Activated naive CD8-positive, alpha-beta T cell treated with anti-CD3 and anti-CD28 coated beads, Interleukin-2, amount 50 U/mL, for 24 hours (primary cell): ENCODE measurements at regions not wholly inside any gene's neighbourhood (a gene's known extent, or its start where the extent isn't known, plus 50 kb on each side); places are given as distances from the start of the nearest gene placed in this dataset.
"Not testable (repeated sequence)": the region's sequence is repeated elsewhere in the genome, so short reads cannot be mapped to it uniquely, and the experiment has no call there.

Source experiments
- ATAC-seq: fragments of 150-1000 bp; cut with Tn5 transposase; one replicate; pipeline ENCODE4 v1.10.0; 2021
- DNase-seq: peaks from one replicate; pipeline ENCODE4 v3.0.0; 2021
- H3K27ac Mint-ChIP-seq: one replicate; pipeline ENCODE4 v1.8.0; 2021; ENCODE audit warnings: mild to moderate bottlenecking, mixed read lengths
- H3K27me3 Mint-ChIP-seq: one replicate; pipeline ENCODE4 v1.8.0; 2021; ENCODE audit warnings: mixed read lengths
- H3K36me3 Mint-ChIP-seq: one replicate; pipeline ENCODE4 v1.8.0; 2021; ENCODE audit warnings: low read depth, mixed read lengths
- H3K4me1 Mint-ChIP-seq: one replicate; pipeline ENCODE4 v1.8.0; 2021; ENCODE audit warnings: mixed read lengths
- H3K4me3 Mint-ChIP-seq: one replicate; pipeline ENCODE4 v1.8.0; 2021; ENCODE audit warnings: mild to moderate bottlenecking, moderate library complexity, mixed read lengths
- H3K9me3 Mint-ChIP-seq: one replicate; pipeline ENCODE4 v1.8.0; 2021; ENCODE audit warnings: mixed read lengths

DNA sequence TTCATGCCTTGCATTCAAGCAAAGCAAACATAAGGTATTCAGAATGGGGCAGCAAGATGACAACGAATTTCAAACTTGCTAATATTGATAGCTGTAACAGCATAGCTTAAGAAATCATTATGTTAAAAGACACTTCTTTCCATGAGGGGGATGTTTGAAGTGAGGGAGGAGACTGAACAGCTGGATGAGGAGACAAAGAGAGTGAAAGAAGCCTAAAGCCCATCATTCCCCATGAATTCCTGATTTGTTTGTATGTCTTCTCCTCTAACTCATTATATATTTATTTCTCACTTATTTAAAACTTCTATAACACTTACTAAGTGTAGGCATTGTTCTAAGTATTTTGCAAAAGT lies 125.2 kb upstream of the PBX1 start:
- Mint-ChIP-seq H3K4me1 (no peaks in the 10 kb centered on the region), H3K9me3 (peaks cover 7% of the 10 kb centered on the region), H3K4me3 (no peak overlapping the region), H3K27ac (no peak overlapping the region), H3K27me3 (no peaks in the 10 kb centered on the region), H3K36me3 (no peaks in the 10 kb centered on the region)
- DNase-seq (no peak), ATAC-seq (no peak)

DNA sequence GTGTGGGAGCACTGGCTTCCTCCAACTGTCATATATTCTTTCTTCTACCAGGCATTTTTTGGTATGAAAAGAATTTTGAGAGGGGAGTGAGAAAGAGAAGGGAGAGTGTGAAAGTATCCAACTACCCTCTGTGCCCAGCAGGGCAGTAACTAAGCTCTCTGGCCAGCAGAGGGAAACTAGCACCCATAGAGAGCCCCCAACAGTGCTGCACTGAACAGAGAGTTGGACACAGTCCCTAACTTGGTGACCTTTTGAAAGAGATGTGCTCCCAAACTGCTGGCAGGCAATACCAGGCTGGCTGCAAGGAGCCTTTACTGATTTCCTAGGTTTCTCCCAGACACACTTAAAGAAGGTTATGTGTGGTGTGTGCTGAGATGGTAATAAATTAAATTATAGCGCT lies 118.8 kb upstream of the PBX1 start:
- H3K27ac Mint-ChIP-seq, result no peak overlapping the region
- H3K4me1 Mint-ChIP-seq, result no peaks in the 10 kb centered on the region
- no peak for DNase-seq
- no peaks in the 10 kb centered on the region for H3K36me3 Mint-ChIP-seq
- H3K4me3 Mint-ChIP-seq, result no peak overlapping the region
- H3K27me3 Mint-ChIP-seq, result no peaks in the 10 kb centered on the region
- no peak for ATAC-seq
- peaks cover 4% of the 10 kb centered on the region for H3K9me3 Mint-ChIP-seq

DNA sequence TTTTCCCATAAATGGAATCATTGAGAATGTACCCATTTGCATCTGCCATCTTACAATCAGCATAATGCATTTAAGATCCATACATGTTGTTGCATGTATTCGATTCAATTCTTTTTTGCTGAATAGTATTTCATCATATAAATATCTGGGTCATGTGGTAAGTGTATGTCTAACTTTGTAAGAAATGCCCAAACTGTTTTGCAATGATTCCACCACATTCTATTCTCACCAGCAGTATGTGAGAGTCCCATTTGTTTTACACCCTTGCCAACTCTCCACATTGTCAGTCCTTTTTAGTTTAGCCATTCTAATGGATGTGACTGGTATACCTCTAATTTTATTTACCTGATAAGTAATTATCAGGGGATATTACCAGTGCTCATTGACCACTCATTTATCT lies 115.8 kb upstream of the PBX1 start:
- H3K36me3 Mint-ChIP-seq, result no peaks in the 10 kb centered on the region
- ATAC-seq (no peak), DNase-seq (no peak)
- H3K27ac Mint-ChIP-seq, result no peak overlapping the region
- no peaks in the 10 kb centered on the region for H3K4me1 Mint-ChIP-seq
- peaks cover 16% of the 10 kb centered on the region for H3K9me3 Mint-ChIP-seq
- no peaks in the 10 kb centered on the region for H3K27me3 Mint-ChIP-seq
- H3K4me3 Mint-ChIP-seq, result no peak overlapping the region

DNA sequence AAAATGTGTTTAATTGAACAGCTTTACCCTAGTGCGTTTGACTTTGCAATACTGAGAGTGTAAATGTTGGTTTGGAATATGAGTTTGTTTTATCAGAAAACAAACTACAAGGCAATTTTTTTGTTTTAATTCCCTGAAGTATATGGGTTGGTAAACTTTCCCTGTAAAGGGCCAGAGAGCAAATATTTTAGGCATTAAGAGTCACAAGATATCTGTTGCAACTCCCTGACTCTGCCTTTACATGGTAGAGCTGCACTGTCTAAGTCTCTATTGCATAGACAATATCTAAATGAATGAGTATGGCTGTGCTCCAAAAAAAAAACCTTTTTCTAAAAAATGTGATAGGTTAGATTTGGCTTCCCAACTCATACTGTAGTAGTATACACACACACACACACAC lies 115.1 kb upstream of the PBX1 start:
- no peak for ATAC-seq
- H3K9me3 Mint-ChIP-seq, result peaks cover 16% of the 10 kb centered on the region
- no peak overlapping the region for H3K4me3 Mint-ChIP-seq
- H3K36me3 Mint-ChIP-seq, result no peaks in the 10 kb centered on the region
- no peaks in the 10 kb centered on the region for H3K4me1 Mint-ChIP-seq
- H3K27ac Mint-ChIP-seq, result no peak overlapping the region
- DNase-seq, result no peak
- H3K27me3 Mint-ChIP-seq, result no peaks in the 10 kb centered on the region

DNA sequence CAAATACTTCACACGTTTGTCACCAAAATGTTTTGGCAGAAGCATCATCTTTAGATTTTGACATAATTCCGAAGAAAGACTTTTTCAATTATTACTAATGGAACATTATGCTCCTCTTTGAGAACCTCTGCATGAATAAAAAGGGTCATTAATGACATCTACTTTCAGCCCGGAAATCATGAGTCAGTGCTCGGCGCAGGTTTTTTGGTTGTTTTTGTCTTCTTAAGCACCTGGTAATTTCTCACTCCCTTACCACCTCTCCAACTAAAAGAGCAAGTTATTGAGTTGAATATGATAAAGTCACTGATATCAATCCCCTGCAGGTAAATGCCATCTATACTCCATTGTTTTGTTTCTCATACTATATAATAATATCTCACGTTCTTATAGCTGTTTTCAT lies 113.0 kb upstream of the PBX1 start:
- H3K4me3 Mint-ChIP-seq, result no peak overlapping the region
- peaks cover 11% of the 10 kb centered on the region for H3K9me3 Mint-ChIP-seq
- no peak overlapping the region for H3K27ac Mint-ChIP-seq
- H3K27me3 Mint-ChIP-seq, result no peaks in the 10 kb centered on the region
- no peaks in the 10 kb centered on the region for H3K36me3 Mint-ChIP-seq
- DNase-seq (no peak), ATAC-seq (no peak)
- no peaks in the 10 kb centered on the region for H3K4me1 Mint-ChIP-seq

DNA sequence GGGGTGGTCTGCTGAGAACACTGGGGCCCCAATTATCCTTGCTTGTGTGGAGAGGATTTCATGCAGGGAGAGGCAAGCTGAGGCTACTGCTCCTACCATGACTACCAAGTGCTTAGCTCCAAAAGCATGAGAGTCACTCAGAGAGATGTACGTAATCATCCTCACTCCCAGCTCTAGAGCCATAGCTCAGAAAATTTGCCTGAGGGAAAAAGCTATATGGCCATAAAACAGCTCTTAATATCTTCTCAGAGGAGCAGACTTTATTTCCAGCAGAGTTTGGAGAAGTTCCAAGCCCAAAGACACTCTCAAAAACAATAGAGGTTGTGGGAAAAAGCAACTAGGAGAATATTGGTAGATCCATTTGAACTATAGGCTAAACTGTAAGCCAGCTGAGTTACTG lies 106.4 kb upstream of the PBX1 start:
- no peak overlapping the region for H3K27ac Mint-ChIP-seq
- ATAC-seq (no peak), DNase-seq (no peak)
- no peaks in the 10 kb centered on the region for H3K27me3 Mint-ChIP-seq
- H3K4me3 Mint-ChIP-seq, result no peak overlapping the region
- no peaks in the 10 kb centered on the region for H3K36me3 Mint-ChIP-seq
- H3K4me1 Mint-ChIP-seq, result no peaks in the 10 kb centered on the region
- peaks cover 18% of the 10 kb centered on the region for H3K9me3 Mint-ChIP-seq

DNA sequence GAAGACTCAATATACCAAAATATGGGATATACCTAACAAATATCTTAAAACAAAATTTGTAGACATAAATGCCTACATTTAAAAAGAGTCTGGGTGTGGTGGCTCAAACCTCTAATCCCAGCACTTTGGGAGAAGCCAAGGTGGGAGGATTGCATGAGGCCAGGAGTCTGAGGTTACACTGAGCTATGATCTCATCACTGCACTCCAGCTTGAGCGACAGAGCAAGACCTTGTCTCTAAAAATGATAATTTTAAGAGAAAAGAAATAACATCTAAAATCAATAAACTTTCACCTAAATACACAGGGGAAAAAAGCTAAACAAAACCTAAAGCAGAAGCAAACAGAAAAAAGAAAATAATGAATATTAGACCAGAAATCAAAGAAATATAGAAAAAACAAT lies 102.7 kb upstream of the PBX1 start:
- no peaks in the 10 kb centered on the region for H3K27me3 Mint-ChIP-seq
- no peak overlapping the region for H3K27ac Mint-ChIP-seq
- no peak overlapping the region for H3K4me3 Mint-ChIP-seq
- no peaks in the 10 kb centered on the region for H3K4me1 Mint-ChIP-seq
- H3K9me3 Mint-ChIP-seq, result peaks cover 13% of the 10 kb centered on the region
- no peaks in the 10 kb centered on the region for H3K36me3 Mint-ChIP-seq
- DNase-seq (no peak), ATAC-seq (no peak)

DNA sequence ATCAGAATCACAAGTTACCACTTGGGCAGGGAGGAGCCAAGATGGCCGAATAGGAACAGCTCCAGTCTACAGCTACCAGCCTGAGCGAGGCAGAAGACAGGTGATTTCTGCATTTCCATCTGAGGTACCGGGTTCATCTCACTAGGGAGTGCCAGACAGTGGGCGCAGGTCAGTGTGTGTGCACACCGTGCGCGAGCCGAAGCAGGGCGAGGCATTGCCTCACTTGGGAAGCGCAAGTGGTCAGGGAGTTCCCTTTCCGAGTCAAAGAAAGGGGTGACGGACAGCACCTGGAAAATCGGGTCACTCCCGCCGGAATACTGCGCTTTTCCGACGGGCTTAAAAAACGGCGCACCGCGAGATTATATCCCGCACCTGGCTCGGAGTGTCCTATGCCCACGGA lies 99.8 kb upstream of the PBX1 start:
- H3K4me1 Mint-ChIP-seq, ATAC-seq, H3K36me3 Mint-ChIP-seq, DNase-seq, H3K27me3 Mint-ChIP-seq, H3K4me3 Mint-ChIP-seq, H3K27ac Mint-ChIP-seq: not testable (repeated sequence)
- peaks cover 11% of the 10 kb centered on the region for H3K9me3 Mint-ChIP-seq

DNA sequence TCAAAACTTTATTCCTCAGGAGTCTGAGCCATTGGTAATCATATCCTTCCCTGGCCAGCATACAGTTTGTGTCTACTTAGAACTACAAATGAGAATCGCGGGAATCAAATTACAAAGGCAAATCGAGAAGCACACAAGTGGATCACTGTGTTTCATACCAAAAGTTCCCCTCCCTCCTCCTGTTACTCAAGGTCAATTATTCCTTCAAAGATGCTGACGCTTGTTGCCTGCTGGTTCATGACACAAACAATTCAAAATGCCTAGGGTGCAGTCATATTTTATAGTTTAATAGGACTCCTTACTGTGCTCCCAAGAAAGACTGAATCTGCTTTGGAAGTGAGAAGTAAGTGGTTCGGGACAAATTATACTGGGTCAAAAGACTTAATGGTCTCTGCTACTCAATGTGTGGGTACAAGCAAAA lies 93.0 kb upstream of the PBX1 start:
- DNase-seq (no peak), ATAC-seq (no peak)
- Mint-ChIP-seq H3K36me3 (no peaks in the 10 kb centered on the region), H3K4me3 (no peak overlapping the region), H3K27ac (no peak overlapping the region), H3K4me1 (no peaks in the 10 kb centered on the region), H3K9me3 (peaks cover 16% of the 10 kb centered on the region), H3K27me3 (no peaks in the 10 kb centered on the region)

DNA sequence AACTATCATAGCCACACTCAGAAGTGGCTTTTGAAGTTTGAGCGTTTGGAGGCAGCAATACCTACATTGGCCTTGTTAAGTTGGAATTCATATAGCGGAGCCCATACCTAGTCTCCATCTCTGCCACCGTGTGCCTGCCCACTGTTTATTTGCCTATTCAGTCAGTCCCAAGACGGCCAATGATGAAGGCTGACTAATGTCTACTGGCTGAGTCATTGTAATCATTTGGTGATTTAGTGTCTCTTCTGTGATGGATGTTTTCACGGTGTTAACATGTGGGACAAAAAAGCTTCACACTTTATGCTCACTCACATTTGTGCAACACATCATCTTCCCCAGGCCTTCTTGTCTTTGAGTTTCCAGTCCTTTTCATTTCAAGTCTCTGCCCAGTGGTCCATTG lies 92.6 kb upstream of the PBX1 start:
- H3K4me1 Mint-ChIP-seq, result no peaks in the 10 kb centered on the region
- H3K9me3 Mint-ChIP-seq, result peaks cover 16% of the 10 kb centered on the region
- no peaks in the 10 kb centered on the region for H3K27me3 Mint-ChIP-seq
- no peak overlapping the region for H3K4me3 Mint-ChIP-seq
- no peak for DNase-seq
- H3K36me3 Mint-ChIP-seq, result no peaks in the 10 kb centered on the region
- H3K27ac Mint-ChIP-seq, result no peak overlapping the region
- no peak for ATAC-seq

DNA sequence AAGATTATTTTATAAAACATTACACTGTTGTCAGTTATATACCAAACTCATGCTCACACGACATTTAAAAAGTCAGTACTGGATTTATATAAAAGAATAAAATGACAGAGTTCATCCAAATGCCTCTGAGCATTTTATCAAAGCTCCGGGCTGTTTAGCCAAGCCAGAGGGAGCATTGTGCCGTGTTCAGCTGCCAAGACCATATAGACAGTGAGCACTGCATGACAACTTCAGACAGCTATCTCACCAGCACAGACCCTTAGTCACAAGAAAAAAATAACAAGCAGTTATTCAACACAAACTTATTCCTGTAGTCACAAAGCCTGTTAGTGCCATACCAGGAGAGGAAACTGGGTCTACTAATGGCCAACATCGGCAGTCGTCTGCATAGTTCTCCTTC lies 88.0 kb upstream of the PBX1 start:
- no peaks in the 10 kb centered on the region for H3K4me1 Mint-ChIP-seq
- no peak overlapping the region for H3K4me3 Mint-ChIP-seq
- H3K36me3 Mint-ChIP-seq, result no peaks in the 10 kb centered on the region
- ATAC-seq, result no peak
- H3K27me3 Mint-ChIP-seq, result no peaks in the 10 kb centered on the region
- peaks cover 13% of the 10 kb centered on the region for H3K9me3 Mint-ChIP-seq
- DNase-seq, result no peak
- no peak overlapping the region for H3K27ac Mint-ChIP-seq

DNA sequence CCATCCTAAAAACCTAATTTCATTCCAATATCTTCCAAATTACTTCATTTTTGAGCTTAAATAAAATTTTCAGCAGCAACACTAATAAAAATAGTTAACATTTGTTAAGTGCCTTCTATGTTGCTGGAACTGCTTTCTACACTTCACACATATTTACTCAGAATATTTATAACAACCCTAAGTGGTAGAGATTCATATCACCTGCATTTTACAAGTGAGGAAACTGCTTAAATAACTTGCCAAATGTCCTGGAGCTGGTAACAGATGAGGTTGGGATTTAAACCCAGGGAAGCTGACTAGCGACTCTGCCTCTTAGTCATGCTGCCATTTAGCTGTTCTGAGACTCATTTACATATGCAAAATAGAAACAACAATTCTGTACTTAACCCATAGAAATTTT lies 86.1 kb upstream of the PBX1 start:
- DNase-seq (no peak), ATAC-seq (no peak)
- Mint-ChIP-seq H3K36me3 (no peaks in the 10 kb centered on the region), H3K27ac (no peak overlapping the region), H3K27me3 (no peaks in the 10 kb centered on the region), H3K4me1 (no peaks in the 10 kb centered on the region), H3K9me3 (peaks cover 12% of the 10 kb centered on the region), H3K4me3 (no peak overlapping the region)

DNA sequence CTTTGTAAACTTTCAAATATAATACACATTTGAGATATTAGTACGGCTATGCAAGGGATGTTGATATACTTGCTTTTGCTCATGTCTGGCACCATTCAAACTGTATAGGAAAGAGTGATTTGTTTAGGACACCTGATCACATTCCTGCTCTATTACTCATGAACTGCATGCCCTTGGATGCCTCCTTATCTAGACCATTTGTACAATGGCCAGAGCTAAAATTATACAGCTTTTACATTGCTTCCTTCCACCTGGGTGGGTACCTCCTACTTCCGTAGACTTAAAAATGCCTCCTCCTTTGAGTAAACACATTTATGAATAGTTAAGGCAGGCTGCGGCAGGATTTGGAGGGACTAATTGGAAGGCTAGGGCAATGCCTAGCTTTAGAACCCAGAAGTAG lies 85.4 kb upstream of the PBX1 start:
- Mint-ChIP-seq H3K4me3 (no peak overlapping the region), H3K9me3 (peaks cover 12% of the 10 kb centered on the region), H3K4me1 (no peaks in the 10 kb centered on the region), H3K27ac (no peak overlapping the region), H3K27me3 (no peaks in the 10 kb centered on the region), H3K36me3 (no peaks in the 10 kb centered on the region)
- no peak for DNase-seq
- no peak for ATAC-seq

DNA sequence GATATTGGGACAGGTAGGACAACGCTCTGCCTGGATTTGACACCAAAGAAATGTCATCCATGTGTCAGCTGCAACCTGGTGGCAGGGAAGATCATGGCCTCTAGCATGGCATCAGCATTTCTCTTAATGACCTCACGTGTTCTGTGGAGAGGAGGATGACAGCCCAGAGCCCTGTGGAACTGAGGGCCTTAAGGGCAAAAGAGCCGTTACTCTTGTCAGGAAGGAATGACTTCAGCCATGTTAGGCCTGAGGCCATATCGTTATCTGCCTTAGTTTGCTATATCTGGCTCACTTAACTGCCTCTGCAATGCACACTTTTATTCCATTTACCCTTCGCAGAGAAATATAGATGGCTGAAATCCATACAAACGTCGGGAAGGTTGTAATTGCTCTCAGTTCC lies 83.2 kb upstream of the PBX1 start:
- Mint-ChIP-seq H3K9me3 (peaks cover 5% of the 10 kb centered on the region), H3K27me3 (no peaks in the 10 kb centered on the region), H3K4me1 (no peaks in the 10 kb centered on the region), H3K4me3 (no peak overlapping the region), H3K27ac (no peak overlapping the region), H3K36me3 (no peaks in the 10 kb centered on the region)
- DNase-seq (no peak), ATAC-seq (no peak)

DNA sequence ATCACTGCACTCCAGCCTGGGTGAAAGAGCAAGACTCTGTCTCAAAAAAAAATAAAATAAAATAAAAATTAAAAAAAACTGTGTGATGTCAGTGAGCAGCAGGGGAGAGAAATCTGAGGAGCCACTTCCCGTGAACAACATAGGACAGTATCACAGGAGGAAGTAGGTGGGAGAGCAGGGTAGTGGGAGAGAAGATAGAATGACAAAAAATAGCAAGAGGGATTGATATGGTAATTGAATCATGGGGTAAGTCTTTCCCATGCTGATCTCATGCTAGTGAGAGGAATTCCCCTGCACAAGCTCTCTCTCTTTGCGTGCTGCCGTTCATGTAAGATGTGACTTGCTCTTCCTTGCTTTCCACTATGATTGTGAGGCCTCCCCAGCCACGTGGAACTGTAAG lies 81.6 kb upstream of the PBX1 start:
- ATAC-seq, result no peak

DNA sequence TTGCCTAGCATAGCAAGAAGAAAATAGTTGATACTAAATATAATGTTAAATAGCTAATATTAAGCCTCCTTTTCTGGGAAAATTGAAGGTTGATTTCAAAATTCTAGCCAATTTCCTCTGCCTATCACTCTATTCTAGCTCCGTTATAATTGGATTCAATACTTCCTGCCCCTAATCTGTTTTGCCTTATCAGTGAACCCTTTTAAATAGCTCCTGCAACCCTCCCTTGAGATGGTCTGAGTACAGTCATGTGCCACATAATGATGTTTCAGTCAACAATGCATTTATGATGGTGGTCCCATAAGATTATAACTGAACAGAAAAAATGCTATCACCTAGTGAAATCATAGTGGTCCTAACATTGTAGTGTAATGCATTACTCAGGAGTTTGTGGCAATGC lies 79.7 kb upstream of the PBX1 start:
- H3K27ac Mint-ChIP-seq, result no peak overlapping the region
- no peak overlapping the region for H3K4me3 Mint-ChIP-seq
- H3K9me3 Mint-ChIP-seq, result peaks cover 5% of the 10 kb centered on the region
- DNase-seq (no peak), ATAC-seq (no peak)
- H3K27me3 Mint-ChIP-seq, result no peaks in the 10 kb centered on the region
- no peaks in the 10 kb centered on the region for H3K36me3 Mint-ChIP-seq
- H3K4me1 Mint-ChIP-seq, result no peaks in the 10 kb centered on the region

More for the DNA sequence above, 81.6 kb upstream of the PBX1 start:
- DNase-seq, result no peak
- H3K4me3 Mint-ChIP-seq, result no peak overlapping the region
- H3K27ac Mint-ChIP-seq, result no peak overlapping the region
- H3K36me3 Mint-ChIP-seq, result no peaks in the 10 kb centered on the region
- no peaks in the 10 kb centered on the region for H3K4me1 Mint-ChIP-seq
- H3K27me3 Mint-ChIP-seq, result no peaks in the 10 kb centered on the region
- peaks cover 5% of the 10 kb centered on the region for H3K9me3 Mint-ChIP-seq
